ENCODE measurements at regions not wholly inside any gene's neighbourhood (a gene's known extent, or its start where the extent isn't known, plus 50 kb on each side); places are given as distances from the start of the nearest gene placed in this dataset.

- TF ChIP-seq JUND (IDR thresholded peaks at IDR 0.05) (no peak), POLR2AphosphoS5 (IDR thresholded peaks at IDR 0.05; ENCODE audit: low read depth, low read length) (no peak), USF1 (IDR thresholded peaks at IDR 0.05; ENCODE audit: borderline replicate concordance, low read depth) (no peak), SMC3 (IDR thresholded peaks at IDR 0.05; ENCODE audit: low read depth, low read length) (no peak), TAF1 (IDR thresholded peaks at IDR 0.05; ENCODE audit: borderline replicate concordance, low read depth, low read length) (no peak), CTCF (IDR thresholded peaks at IDR 0.05) (no peak), REST (IDR thresholded peaks at IDR 0.05; ENCODE audit: low read depth, low read length) (no peak), PBX3 (IDR thresholded peaks at IDR 0.05) (no peak), MAX (IDR thresholded peaks at IDR 0.05; ENCODE audit: low read depth) (no peak), RCOR1 (IDR thresholded peaks at IDR 0.05; ENCODE audit: low read length) (no peak)
Measured at GRCh38 chr13:70405266-70405665, 297.0 kb upstream of the KLHL1 start.
